GM13977 (cell line): ENCODE measurements at regions not wholly inside any gene's neighbourhood (a gene's known extent, or its start where the extent isn't known, plus 50 kb on each side); places are given as distances from the start of the nearest gene placed in this dataset.

Experiments used
- DNase-seq: peaks from one replicate; pipeline ENCODE4 v3.0.0; 2012; ENCODE audit warnings: low spot score
- CTCF ChIP-seq: IDR thresholded peaks from 2 replicates; pipeline ENCODE4 v1.5.1; 2012; ENCODE audit warnings: mild to moderate bottlenecking, control low read depth; ENCODE audit not compliant: insufficient read depth; ENCODE audit errors: extremely low read depth, missing control alignments
- in situ Hi-C: fragments of 300-500 bp; cut with MboI; formaldehyde crosslinking; loops from one replicate; pipeline ENCODE4 v1.12.0; 2022; ENCODE audit warnings: low sequenced_read_pairs, low pct_unique_long_range_greater_than_20kb, mixed read lengths, inconsistent platforms; ENCODE audit not compliant: unreplicated experiment

GRCh38 chr16:86690970-86691369, 112.6 kb downstream of the FOXL1 start:
- no peak for TF ChIP-seq CTCF
- in situ Hi-C loops, result no loop called here
- no peak for DNase-seq

GRCh38 chr16:86692426-86692825, 114.1 kb downstream of the FOXL1 start:
- no peak for TF ChIP-seq CTCF
- no peak for DNase-seq
- in situ Hi-C loops, result no loop called here

- in situ Hi-C loops, result no loop called here
- no peak for TF ChIP-seq CTCF
- DNase-seq, result no peak
Measured at GRCh38 chr16:86693033-86693432, 114.7 kb downstream of the FOXL1 start.

- no peak for TF ChIP-seq CTCF
- in situ Hi-C loops, result no loop called here
- no peak for DNase-seq
Measured at GRCh38 chr16:86697715-86698114, 119.4 kb downstream of the FOXL1 start.

- in situ Hi-C loops, result no loop called here
- no peak for TF ChIP-seq CTCF
- DNase-seq, result no peak
Measured at GRCh38 chr16:86700046-86700945, 121.9 kb downstream of the FOXL1 start.

DNA sequence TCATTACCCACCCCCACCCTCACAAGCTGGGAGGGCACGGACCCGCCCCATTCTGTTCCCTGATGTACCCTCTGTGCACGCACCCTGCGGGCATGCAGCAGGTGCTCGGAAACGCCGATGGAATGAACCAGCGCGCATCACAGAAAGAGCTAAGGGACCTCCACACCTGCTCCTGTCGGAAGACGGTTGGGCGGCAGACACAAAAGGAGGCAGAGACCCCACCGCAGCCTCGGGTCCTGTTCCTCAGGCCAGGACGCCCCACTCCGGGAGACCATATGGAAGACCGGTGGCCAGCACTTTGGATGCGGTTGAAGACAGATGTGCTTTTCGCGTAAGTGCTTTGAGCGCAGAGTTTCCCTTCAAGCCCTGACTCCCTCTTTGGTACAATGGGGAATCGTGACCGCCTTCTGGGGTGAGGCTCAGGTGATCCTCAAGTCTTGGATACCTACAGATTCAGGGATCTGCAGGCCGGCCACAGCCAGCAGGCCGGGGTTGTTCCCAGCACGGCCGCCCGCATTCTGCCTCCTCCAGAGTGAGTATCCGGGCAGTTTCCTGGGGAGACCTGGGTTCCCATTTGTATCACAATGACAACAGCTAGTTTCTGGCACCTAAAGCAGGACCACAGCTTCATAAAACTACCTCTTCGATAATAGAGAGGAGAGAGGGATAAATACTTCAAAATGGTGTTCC, 123.1 kb downstream of the FOXL1 start:
- no peak for DNase-seq
- in situ Hi-C loops, result no loop called here
- no peak for TF ChIP-seq CTCF
